ENCODE measurements at regions not wholly inside any gene's neighbourhood (a gene's known extent, or its start where the extent isn't known, plus 50 kb on each side); places are given as distances from the start of the nearest gene placed in this dataset.

GRCh38 chrX:39525758-39526157, 572.0 kb downstream of the BCOR start:
- Histone ChIP-seq H3K4me3 (ENCODE audit: low read depth, low read length) (no peak overlapping the region), H3K27me3 (ENCODE audit: control insufficient read depth, insufficient read depth, low read length) (no peaks in the 10 kb centered on the region), H3K27ac (ENCODE audit: insufficient read depth, low read length, poor library complexity, severe bottlenecking) (no peak overlapping the region), H3K36me3 (ENCODE audit: control insufficient read depth, insufficient read depth, low read length) (no peaks in the 10 kb centered on the region), H3K9me3 (ENCODE audit: control insufficient read depth in 2 of 2, low read length in 2 of 2) (no peaks in the 10 kb centered on the region), H3K4me1 (ENCODE audit: control insufficient read depth, insufficient read depth, low read length, poor library complexity, severe bottlenecking) (no peaks in the 10 kb centered on the region)
- ATAC-seq (ENCODE audit: low read depth in 2 of 2), result no peak
- no peaks in the 10 kb centered on the region for H3K27me3 Mint-ChIP-seq
- peaks cover 0 to 5% (median 0%) of the 10 kb centered on the region in 7 donors for H3K9me3 Mint-ChIP-seq
- no peak overlapping the region for H3K27ac Mint-ChIP-seq
- no peak for DNase-seq
- H3K4me1 Mint-ChIP-seq, result no peaks in the 10 kb centered on the region
- H3K4me3 Mint-ChIP-seq, result no peak overlapping the region
- H3K36me3 Mint-ChIP-seq, result no peaks in the 10 kb centered on the region

GRCh38 chrX:39527025-39527424, 570.7 kb downstream of the BCOR start:
- H3K4me1 ChIP-seq (ENCODE audit: control insufficient read depth, insufficient read depth, low read length, poor library complexity, severe bottlenecking), result no peaks in the 10 kb centered on the region
- DNase-seq (no peak), ATAC-seq (ENCODE audit: low read depth in 2 of 2) (no peak)
- H3K9me3 ChIP-seq (ENCODE audit: control insufficient read depth in 2 of 2, low read length in 2 of 2), result no peaks in the 10 kb centered on the region
- H3K36me3 Mint-ChIP-seq, result no peaks in the 10 kb centered on the region
- peaks cover 0 to 5% (median 0%) of the 10 kb centered on the region in 7 donors for H3K9me3 Mint-ChIP-seq
- no peaks in the 10 kb centered on the region for H3K4me1 Mint-ChIP-seq
- H3K27me3 Mint-ChIP-seq, result no peaks in the 10 kb centered on the region
- H3K27ac Mint-ChIP-seq, result no peak overlapping the region
- H3K4me3 Mint-ChIP-seq, result no peak overlapping the region
- H3K36me3 ChIP-seq (ENCODE audit: control insufficient read depth, insufficient read depth, low read length), result no peaks in the 10 kb centered on the region
- H3K27me3 ChIP-seq (ENCODE audit: control insufficient read depth, insufficient read depth, low read length), result no peaks in the 10 kb centered on the region
- H3K4me3 ChIP-seq (ENCODE audit: low read depth, low read length), result no peak overlapping the region
- H3K27ac ChIP-seq (ENCODE audit: insufficient read depth, low read length, poor library complexity, severe bottlenecking), result no peak overlapping the region

- H3K27ac Mint-ChIP-seq, result no peak overlapping the region
- Histone ChIP-seq H3K36me3 (ENCODE audit: control insufficient read depth, insufficient read depth, low read length) (no peaks in the 10 kb centered on the region), H3K4me1 (ENCODE audit: control insufficient read depth, insufficient read depth, low read length, poor library complexity, severe bottlenecking) (no peaks in the 10 kb centered on the region), H3K4me3 (ENCODE audit: low read depth, low read length) (no peak overlapping the region), H3K9me3 (ENCODE audit: control insufficient read depth in 2 of 2, low read length in 2 of 2) (no peaks in the 10 kb centered on the region), H3K27ac (ENCODE audit: insufficient read depth, low read length, poor library complexity, severe bottlenecking) (no peak overlapping the region), H3K27me3 (ENCODE audit: control insufficient read depth, insufficient read depth, low read length) (no peaks in the 10 kb centered on the region)
- DNase-seq (no peak), ATAC-seq (ENCODE audit: low read depth in 2 of 2) (no peak)
- no peaks in the 10 kb centered on the region for H3K27me3 Mint-ChIP-seq
- H3K9me3 Mint-ChIP-seq, result peaks cover 0 to 5% (median 0%) of the 10 kb centered on the region in 7 donors
- peaks cover 0 to 2% (median 0%) of the 10 kb centered on the region in 4 donors for H3K4me1 Mint-ChIP-seq
- no peaks in the 10 kb centered on the region for H3K36me3 Mint-ChIP-seq
- H3K4me3 Mint-ChIP-seq, result no peak overlapping the region
These were observed 569.4 kb downstream of the BCOR start for GRCh38 chrX:39528161-39528916.

- H3K36me3 ChIP-seq (ENCODE audit: control insufficient read depth, insufficient read depth, low read length), result no peaks in the 10 kb centered on the region
- Mint-ChIP-seq H3K9me3 (peaks cover 0 to 3% (median 0%) of the 10 kb centered on the region in 7 donors), H3K27ac (no peak overlapping the region), H3K4me3 (no peak overlapping the region), H3K27me3 (peaks cover 5% of the 10 kb centered on the region), H3K36me3 (no peaks in the 10 kb centered on the region), H3K4me1 (peaks cover 0 to 2% (median 0%) of the 10 kb centered on the region in 4 donors)
- no peaks in the 10 kb centered on the region for H3K4me1 ChIP-seq (ENCODE audit: control insufficient read depth, insufficient read depth, low read length, poor library complexity, severe bottlenecking)
- no peak overlapping the region for H3K4me3 ChIP-seq (ENCODE audit: low read depth, low read length)
- no peak overlapping the region for H3K27ac ChIP-seq (ENCODE audit: insufficient read depth, low read length, poor library complexity, severe bottlenecking)
- no peak for ATAC-seq (ENCODE audit: low read depth in 2 of 2)
- no peak for DNase-seq
- H3K27me3 ChIP-seq (ENCODE audit: control insufficient read depth, insufficient read depth, low read length), result no peaks in the 10 kb centered on the region
- H3K9me3 ChIP-seq (ENCODE audit: control insufficient read depth in 2 of 2, low read length in 2 of 2), result no peaks in the 10 kb centered on the region
These were observed 565.0 kb downstream of the BCOR start for GRCh38 chrX:39532761-39533160.

- Mint-ChIP-seq H3K27ac (no peak overlapping the region), H3K4me3 (no peak overlapping the region), H3K36me3 (no peaks in the 10 kb centered on the region), H3K27me3 (peaks cover 9% of the 10 kb centered on the region), H3K4me1 (peaks cover 0 to 2% (median 0%) of the 10 kb centered on the region in 4 donors), H3K9me3 (peaks cover 0 to 4% (median 0%) of the 10 kb centered on the region in 7 donors)
- no peak overlapping the region for H3K4me3 ChIP-seq (ENCODE audit: low read depth, low read length)
- H3K9me3 ChIP-seq (ENCODE audit: control insufficient read depth in 2 of 2, low read length in 2 of 2), result no peaks in the 10 kb centered on the region
- H3K4me1 ChIP-seq (ENCODE audit: control insufficient read depth, insufficient read depth, low read length, poor library complexity, severe bottlenecking), result no peaks in the 10 kb centered on the region
- no peak for ATAC-seq (ENCODE audit: low read depth in 2 of 2)
- H3K36me3 ChIP-seq (ENCODE audit: control insufficient read depth, insufficient read depth, low read length), result no peaks in the 10 kb centered on the region
- no peak for DNase-seq
- H3K27me3 ChIP-seq (ENCODE audit: control insufficient read depth, insufficient read depth, low read length), result no peaks in the 10 kb centered on the region
- H3K27ac ChIP-seq (ENCODE audit: insufficient read depth, low read length, poor library complexity, severe bottlenecking), result no peak overlapping the region
These were observed 562.8 kb downstream of the BCOR start for GRCh38 chrX:39534949-39535348.

GRCh38 chrX:39536211-39536610, 561.5 kb downstream of the BCOR start:
- ATAC-seq (ENCODE audit: low read depth in 2 of 2) (no peak), DNase-seq (no peak)
- Mint-ChIP-seq H3K27ac (peak overlapping the region in 1 of 3 donors; percentile 21), H3K9me3 (peaks cover 0 to 4% (median 0%) of the 10 kb centered on the region in 7 donors), H3K4me3 (no peak overlapping the region), H3K36me3 (no peaks in the 10 kb centered on the region), H3K27me3 (peaks cover 9% of the 10 kb centered on the region), H3K4me1 (peaks cover 0 to 2% (median 0%) of the 10 kb centered on the region in 4 donors)
- Histone ChIP-seq H3K27ac (ENCODE audit: insufficient read depth, low read length, poor library complexity, severe bottlenecking) (no peak overlapping the region), H3K27me3 (ENCODE audit: control insufficient read depth, insufficient read depth, low read length) (no peaks in the 10 kb centered on the region), H3K36me3 (ENCODE audit: control insufficient read depth, insufficient read depth, low read length) (no peaks in the 10 kb centered on the region), H3K4me3 (ENCODE audit: low read depth, low read length) (no peak overlapping the region), H3K9me3 (ENCODE audit: control insufficient read depth in 2 of 2, low read length in 2 of 2) (no peaks in the 10 kb centered on the region), H3K4me1 (ENCODE audit: control insufficient read depth, insufficient read depth, low read length, poor library complexity, severe bottlenecking) (no peaks in the 10 kb centered on the region)

GRCh38 chrX:39541881-39542280, 555.9 kb downstream of the BCOR start:
- H3K27me3 Mint-ChIP-seq, result peaks cover 4% of the 10 kb centered on the region
- H3K4me3 Mint-ChIP-seq, result no peak overlapping the region
- Histone ChIP-seq H3K4me1 (ENCODE audit: control insufficient read depth, insufficient read depth, low read length, poor library complexity, severe bottlenecking) (no peaks in the 10 kb centered on the region), H3K4me3 (ENCODE audit: low read depth, low read length) (no peak overlapping the region), H3K9me3 (ENCODE audit: control insufficient read depth in 2 of 2, low read length in 2 of 2) (no peaks in the 10 kb centered on the region), H3K36me3 (ENCODE audit: control insufficient read depth, insufficient read depth, low read length) (no peaks in the 10 kb centered on the region), H3K27me3 (ENCODE audit: control insufficient read depth, insufficient read depth, low read length) (no peaks in the 10 kb centered on the region), H3K27ac (ENCODE audit: insufficient read depth, low read length, poor library complexity, severe bottlenecking) (no peak overlapping the region)
- DNase-seq, result no peak
- peaks cover 0 to 12% (median 6%) of the 10 kb centered on the region in 7 donors for H3K9me3 Mint-ChIP-seq
- H3K27ac Mint-ChIP-seq, result no peak overlapping the region
- no peaks in the 10 kb centered on the region for H3K4me1 Mint-ChIP-seq
- ATAC-seq (ENCODE audit: low read depth in 2 of 2), result no peak
- H3K36me3 Mint-ChIP-seq, result no peaks in the 10 kb centered on the region

- Mint-ChIP-seq H3K9me3 (peaks cover 0 to 12% (median 6%) of the 10 kb centered on the region in 7 donors), H3K4me1 (no peaks in the 10 kb centered on the region), H3K27ac (no peak overlapping the region), H3K36me3 (no peaks in the 10 kb centered on the region), H3K27me3 (peaks cover 4% of the 10 kb centered on the region), H3K4me3 (no peak overlapping the region)
- no peaks in the 10 kb centered on the region for H3K9me3 ChIP-seq (ENCODE audit: control insufficient read depth in 2 of 2, low read length in 2 of 2)
- no peaks in the 10 kb centered on the region for H3K27me3 ChIP-seq (ENCODE audit: control insufficient read depth, insufficient read depth, low read length)
- ATAC-seq (ENCODE audit: low read depth in 2 of 2) (no peak), DNase-seq (no peak)
- no peaks in the 10 kb centered on the region for H3K4me1 ChIP-seq (ENCODE audit: control insufficient read depth, insufficient read depth, low read length, poor library complexity, severe bottlenecking)
- H3K36me3 ChIP-seq (ENCODE audit: control insufficient read depth, insufficient read depth, low read length), result no peaks in the 10 kb centered on the region
- H3K27ac ChIP-seq (ENCODE audit: insufficient read depth, low read length, poor library complexity, severe bottlenecking), result no peak overlapping the region
- no peak overlapping the region for H3K4me3 ChIP-seq (ENCODE audit: low read depth, low read length)
These were observed 555.4 kb downstream of the BCOR start for GRCh38 chrX:39542316-39542715.

All from CD4-positive, CD25-positive, alpha-beta regulatory T cell (primary cell).